ENCODE measurements at regions not wholly inside any gene's neighbourhood (a gene's known extent, or its start where the extent isn't known, plus 50 kb on each side); places are given as distances from the start of the nearest gene placed in this dataset. TPM values are rescaled to one million over a fixed set of nuclear protein-coding genes. Genes with fewer than 3 reads are reported as not detected.
A peak's percentile ranks its signal among the peaks of the same experiment; 100 is the strongest.

GRCh38 chr2:161571051-161571429 lies 53.2 kb upstream of the SLC4A10 start:
- Histone ChIP-seq H3K79me2 (ENCODE audit: control insufficient read depth, insufficient read depth, low read length) (no peaks in the 10 kb centered on the region), H3K9me3 (replicated peaks; ENCODE audit: control insufficient read depth, insufficient read depth, low read length) (no peaks in the 10 kb centered on the region), H3K4me2 (ENCODE audit: control insufficient read depth, insufficient read depth) (no peak overlapping the region), H4K20me1 (ENCODE audit: control insufficient read depth, insufficient read depth) (no peaks in the 10 kb centered on the region), H3K27ac (ENCODE audit: control insufficient read depth, insufficient read depth) (no peak overlapping the region), H3K36me3 (ENCODE audit: control insufficient read depth in 2 of 2, insufficient read depth in 2 of 2, low read length in 1 of 2) (no peaks in the 10 kb centered on the region), H3K9ac (ENCODE audit: control insufficient read depth, insufficient read depth, low read length) (no peak overlapping the region), H3K4me3 (no peak overlapping the region), H3K27me3 (replicated peaks in 1 of 2; ENCODE audit: control insufficient read depth in 2 of 2, insufficient read depth in 2 of 2, low read length in 1 of 2) (no peaks in the 10 kb centered on the region), H2AFZ (ENCODE audit: control insufficient read depth, low read depth, low read length) (no peak overlapping the region), H3K4me1 (ENCODE audit: control insufficient read depth, insufficient read depth, low read length) (no peaks in the 10 kb centered on the region)
- RAD21 ChIA-PET (ENCODE audit: unreplicated experiment) = interaction anchor here (1.1 kb wide), 1 partner anchor 376 kb away, joined by 4 read pairs; no protein-coding TSS in a partner anchor
- SMC1A ChIA-PET (ENCODE audit: uncharacterized antibody, unreplicated experiment) = interaction anchor here (0.7 to 3.4 kb wide), 3 partner anchors 16 to 372 kb away, joined by 3 to 10 read pairs (median 3); no protein-coding TSS in a partner anchor
- intact Hi-C loops (cut with micrococcal nuclease; ENCODE audit: unreplicated experiment) = no loop called here
- 13% methylated on average over 1 of the region's 1 CpG for WGBS (ENCODE audit: insufficient coverage, insufficient replicate concordance, low lambda C conversion rate, missing lambda C conversion rate)
- in situ Hi-C loops (cut with MboI) = no loop called here
- no peak for TF ChIP-seq BCL11A (IDR thresholded peaks at IDR 0.05; ENCODE audit: low read depth, low read length)
- no peak for TF ChIP-seq FOS (IDR thresholded peaks at IDR 0.05; ENCODE audit: borderline replicate concordance, extremely low read depth, insufficient read length)
- no peak for TF ChIP-seq SPI1 (IDR thresholded peaks at IDR 0.05; ENCODE audit: borderline replicate concordance, insufficient read depth, low read depth, low read length)
- TF ChIP-seq HDGF (IDR thresholded peaks at IDR 0.05) = no peak
- no peak for TF ChIP-seq MLLT1 (IDR thresholded peaks at IDR 0.05)
- FAIRE-seq (no peak), ATAC-seq (peak; percentile 33), DNase-seq (ENCODE audit: low read depth, low spot score) (no peak)
- CTCF ChIA-PET = interaction anchor here (0.6 to 2.3 kb wide), 4 partner anchors 16 to 1068 kb away, joined by 4 to 11 read pairs (median 6); no protein-coding TSS in a partner anchor
- POLR2A ChIA-PET = no interaction called here
- BruUV-seq (replicated peaks) = no TSS peak

Small RNAs in the stretch of these regions (small RNA-seq; reads per million reads assigned to genes)
- gene RF01210 = not detected

Measured in GM12878 (cell line).